RPMI7951 (cell line): ENCODE measurements at regions not wholly inside any gene's neighbourhood (a gene's known extent, or its start where the extent isn't known, plus 50 kb on each side); places are given as distances from the start of the nearest gene placed in this dataset.
"Not testable (repeated sequence)": the region's sequence is repeated elsewhere in the genome, so short reads cannot be mapped to it uniquely, and the experiment has no call there.

Source experiments
- DNase-seq: peaks from one replicate; pipeline ENCODE4 v3.0.0-alpha.2; 2012; ENCODE audit warnings: low read depth

DNA sequence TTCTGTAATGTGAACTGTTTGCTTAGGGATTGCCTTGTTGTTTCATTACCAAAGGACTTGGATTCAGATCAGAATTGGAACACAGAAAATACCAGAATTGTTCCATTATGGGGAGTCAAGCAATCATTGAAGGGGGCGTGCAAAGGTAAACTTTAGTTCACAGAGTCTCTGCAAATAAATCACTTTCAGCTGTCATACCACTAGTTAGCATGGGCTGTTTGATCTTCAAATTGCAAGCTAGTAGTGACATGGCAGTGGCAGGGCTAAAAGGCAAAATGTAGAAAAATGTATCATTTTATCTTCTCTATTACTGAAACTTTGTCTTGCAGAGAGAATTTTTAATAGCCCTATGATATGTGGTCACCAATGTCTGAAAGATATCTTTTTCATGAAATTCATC is 483.2 kb upstream of the NRSN1 start:
- no peak for DNase-seq

DNA sequence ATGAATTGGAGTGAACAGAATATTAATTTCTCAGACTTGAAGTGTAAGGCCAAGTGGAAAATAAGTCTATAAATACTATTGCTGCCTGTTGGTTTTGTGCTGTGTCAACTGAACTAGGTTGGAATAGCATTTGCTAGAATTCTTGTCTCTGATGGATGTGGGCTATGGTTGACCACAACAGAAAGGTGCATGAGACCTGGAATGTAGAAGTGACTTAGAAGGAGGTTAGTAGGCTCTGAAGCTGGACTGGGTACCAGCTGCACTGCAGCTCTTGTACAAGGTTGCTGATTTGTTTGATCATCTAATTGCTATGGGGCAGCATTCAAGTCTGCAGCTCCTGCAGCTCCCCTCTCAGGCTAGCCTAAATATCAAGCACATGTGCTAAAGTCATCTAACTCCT is 479.0 kb upstream of the NRSN1 start:
- no peak for DNase-seq

DNA sequence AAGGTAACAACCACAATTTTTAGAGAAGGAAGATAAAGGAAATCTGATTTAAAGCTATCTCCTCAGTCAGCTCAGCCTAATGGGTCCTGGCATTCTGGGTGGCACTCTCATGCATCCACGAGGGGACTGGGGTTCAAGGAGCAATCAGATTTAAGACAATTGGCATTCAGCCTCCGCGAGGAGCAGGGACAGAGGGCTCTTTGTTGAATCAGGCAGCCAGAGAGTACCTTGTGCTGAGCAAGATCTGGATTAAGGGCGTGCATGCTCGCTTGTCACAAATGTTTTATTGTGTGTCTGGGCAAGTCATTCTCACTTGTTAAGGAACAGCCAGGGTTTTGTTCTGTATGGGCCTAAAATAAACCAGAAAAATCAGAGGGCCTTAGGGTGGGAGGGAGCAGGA is 475.3 kb upstream of the NRSN1 start:
- DNase-seq: peak; percentile 60

DNA sequence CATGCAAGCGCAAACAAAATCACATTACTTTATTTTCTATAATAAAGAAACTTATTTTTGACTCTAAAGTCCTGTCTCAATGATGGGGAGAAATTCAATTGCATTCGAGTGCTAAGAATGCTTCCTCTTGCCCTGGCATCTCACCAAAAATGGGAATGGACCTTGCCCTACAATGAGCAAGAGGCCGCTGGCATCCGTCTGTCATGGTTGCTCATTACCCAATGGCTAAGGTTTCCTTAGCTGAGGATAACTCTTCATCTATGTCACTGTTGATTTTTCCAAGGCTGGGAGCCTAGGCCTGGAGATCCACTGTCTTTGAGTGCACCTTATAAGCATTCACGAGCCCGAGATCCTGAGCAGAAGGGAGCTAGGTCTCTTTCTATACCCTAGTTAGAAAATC is 471.3 kb upstream of the NRSN1 start:
- DNase-seq: no peak

DNA sequence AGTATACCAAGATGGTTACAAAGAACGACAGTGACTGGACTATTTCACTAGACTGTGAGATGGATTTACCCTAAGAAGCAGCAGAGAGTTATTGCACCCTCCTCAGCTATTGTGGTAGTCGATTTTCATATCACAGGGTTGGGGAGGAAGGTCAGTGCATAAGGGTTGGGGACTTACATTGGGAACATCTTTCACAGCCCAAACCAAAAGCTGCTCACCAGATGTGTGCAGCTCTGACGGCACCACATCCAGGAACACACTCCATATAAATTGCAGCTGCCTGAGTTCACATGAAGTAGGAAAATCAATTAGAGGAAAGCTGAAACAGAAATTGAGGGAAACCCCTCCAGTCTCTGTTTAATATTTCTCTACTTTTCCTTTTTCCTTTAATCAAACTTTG is 470.5 kb upstream of the NRSN1 start:
- peak; percentile 10 for DNase-seq

DNA sequence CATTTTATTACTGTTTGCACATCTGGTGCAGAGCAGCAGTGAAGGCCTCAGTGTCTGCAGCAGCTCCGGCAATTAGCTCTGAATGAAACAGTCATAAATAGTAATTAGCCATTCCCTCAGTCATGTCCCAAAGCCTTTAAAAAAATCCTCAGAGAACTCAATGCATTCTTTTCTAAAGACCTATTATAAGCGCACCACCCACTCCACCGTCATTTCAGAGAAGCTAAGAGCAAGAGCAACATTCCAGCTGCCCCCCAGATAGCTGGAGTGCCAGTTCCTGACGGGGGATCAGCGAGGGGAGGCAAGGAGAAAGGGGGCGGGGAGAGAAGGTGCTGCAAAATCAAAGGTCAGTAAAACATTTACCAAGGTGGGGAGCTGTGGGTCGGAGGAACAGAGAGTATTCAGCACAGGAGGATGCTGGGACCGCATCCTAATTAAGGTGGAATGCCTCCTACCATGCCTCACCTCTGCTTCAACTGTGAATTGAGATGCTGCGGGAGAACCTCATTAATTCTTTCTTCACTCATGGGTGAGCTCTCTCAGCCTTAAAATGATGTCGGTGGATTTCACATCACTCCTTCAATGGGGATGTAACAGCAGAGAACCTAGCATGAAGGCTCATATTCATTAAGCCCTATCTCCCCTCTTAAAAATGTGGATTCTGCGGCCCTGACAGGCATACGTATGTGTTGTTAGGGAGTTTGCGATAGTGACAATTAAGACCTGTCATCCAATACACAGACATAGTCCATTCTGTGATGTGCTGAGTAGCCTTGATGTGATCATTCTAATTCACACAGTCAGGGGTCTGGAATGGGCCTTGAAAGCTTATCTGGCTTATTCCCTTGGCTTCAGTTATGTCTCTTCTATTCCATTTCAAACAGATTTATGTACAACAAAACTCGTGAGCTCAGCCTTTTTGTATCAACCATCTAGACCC is 469.5 kb upstream of the NRSN1 start:
- DNase-seq: peak; percentile 56

DNA sequence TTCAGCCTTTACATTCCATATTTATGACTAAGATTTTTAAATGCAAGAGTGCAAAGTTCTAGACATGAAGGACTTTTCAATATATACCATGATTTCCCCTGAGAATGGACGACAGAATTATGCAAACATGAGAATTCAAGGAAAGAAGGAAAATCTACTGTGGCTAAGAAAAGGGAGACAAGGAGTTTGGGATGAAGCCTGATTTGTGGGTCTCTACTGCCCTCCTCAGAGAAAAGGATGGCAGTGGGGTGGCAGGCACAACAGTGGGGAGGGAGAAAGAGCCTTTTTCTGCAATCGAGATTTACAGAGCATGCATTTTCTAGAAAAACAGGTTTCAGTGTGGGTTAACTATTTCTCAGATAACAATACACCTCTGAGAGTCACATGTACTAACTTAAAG is 466.9 kb upstream of the NRSN1 start:
- peak; percentile 2 for DNase-seq

DNA sequence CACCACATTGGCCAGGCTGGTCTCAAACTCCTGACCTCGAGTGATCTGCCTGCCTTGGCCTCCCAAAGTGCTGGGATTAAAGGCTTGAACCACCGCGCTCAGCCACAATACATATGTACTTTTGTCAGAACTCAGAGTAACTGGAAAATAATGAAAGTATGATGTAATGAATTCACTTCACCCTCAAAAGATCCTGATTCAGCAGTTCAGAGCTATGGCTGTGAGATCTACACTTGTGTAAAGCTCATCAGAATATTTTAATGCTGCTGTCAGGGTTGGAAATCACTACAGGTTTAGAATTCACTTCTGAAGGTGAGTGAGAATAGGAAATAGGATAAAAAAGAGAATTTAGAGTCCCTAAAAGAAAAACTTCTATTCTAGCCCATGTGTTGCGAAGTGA is 464.5 kb upstream of the NRSN1 start:
- DNase-seq: no peak

DNA sequence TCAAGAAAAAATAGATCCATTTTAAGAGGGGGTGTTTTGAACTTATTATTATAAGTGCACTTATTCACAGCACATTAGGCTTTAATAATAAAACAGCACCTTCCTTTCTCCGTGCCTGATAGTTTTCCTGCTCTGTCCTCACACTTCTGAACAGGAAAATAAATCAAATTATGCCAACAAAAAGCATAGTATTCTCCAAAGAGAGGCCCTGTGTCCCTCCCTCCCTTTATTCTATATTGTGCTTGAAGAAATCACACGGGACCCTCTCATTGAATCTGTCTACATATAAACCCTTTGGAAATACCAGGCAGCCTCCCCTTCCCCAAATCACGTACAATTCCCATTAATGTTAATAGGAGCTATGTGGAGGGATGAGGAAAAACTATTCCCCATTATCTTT is 462.9 kb upstream of the NRSN1 start:
- no peak for DNase-seq

DNA sequence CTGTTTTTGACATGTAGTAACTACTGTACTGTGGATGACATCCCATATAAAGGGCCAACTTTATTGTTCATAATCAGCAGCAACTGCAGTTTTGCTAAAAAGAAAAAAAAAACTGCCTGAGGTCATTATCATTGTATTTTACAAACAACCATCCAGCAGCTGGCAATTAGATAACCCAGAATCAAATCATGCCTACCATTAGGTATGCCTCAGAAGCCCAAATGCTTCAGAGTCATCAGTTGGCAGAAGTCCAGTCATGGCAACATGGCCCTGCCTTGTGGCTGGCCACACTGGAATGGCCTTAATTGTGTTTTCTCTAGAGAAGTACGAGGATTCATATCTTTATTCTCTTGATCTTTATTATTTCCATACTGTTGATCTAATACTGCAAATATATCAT is 462.4 kb upstream of the NRSN1 start:
- peak; percentile 4 for DNase-seq

DNA sequence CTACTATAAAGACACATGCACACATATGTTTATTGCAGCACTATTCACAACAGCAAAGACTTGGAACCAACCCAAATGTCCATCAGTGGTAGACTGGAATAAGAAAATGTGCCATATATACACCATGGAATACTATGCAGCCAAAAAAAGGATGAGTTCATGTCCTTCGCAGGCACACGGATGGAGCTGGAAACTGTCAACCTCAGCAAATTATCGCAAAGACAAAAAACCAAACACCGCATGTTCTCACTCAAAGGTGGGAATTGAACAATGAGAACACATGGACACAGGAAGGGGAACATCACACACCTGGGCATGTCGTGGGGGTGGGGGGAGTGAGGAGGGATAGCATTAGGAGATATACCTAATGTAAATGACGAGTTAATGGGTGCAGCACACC is 460.1 kb upstream of the NRSN1 start:
- not testable (repeated sequence) for DNase-seq

DNA sequence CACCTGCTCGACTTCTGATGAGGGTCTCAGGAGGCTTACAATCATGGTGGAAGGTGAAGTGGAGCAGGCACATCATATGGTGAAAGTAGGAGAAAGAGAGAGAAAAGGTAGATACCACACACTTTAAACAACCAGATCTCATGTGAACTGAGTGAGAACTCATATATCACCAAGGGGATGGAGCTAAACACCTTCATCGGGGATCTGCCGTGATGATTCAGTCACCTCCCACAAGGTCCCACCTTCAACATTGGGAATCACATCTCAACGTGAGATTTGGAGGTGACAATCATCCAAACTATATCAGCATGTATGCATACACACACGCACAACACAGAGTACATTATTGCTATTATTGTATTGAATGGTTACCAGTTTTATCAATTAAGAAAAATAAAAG is 453.3 kb upstream of the NRSN1 start:
- no peak for DNase-seq

DNA sequence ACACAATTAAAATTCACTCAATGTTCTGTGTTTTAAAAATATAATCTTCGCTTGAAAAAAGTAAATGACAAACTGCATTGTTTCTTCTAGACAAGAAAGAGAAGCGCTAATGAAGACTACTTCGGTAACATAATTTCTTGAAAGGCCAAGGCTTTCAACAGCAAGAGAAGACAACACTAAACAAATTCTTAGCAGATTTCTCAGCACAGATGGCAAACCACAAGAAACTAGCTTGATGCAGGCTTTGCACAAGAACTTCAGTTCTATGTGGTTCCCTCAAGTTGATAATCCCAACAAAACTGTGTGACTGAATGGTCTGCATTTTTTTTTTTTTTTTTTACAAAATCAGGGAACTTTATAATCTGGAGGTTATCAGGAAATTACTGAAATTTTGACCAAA is 447.4 kb upstream of the NRSN1 start:
- no peak for DNase-seq

DNA sequence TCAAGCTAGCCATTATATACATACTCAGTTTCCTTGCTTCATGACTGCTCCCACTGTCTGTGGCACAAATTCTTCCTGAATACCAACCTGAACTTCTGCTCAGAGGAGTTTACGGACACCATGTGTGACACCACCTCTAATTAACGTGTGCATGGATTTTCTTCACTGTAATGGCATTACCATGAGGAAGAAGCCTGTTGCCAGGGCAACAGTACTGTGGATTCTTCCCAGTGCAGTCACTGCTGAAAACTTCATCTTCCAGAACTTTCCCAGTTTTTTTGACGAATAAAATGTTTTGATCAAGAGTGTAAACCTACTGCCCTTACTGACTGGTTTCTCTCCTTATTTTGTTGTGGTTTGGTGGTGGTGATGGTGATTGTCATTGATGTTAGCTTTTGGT is 444.3 kb upstream of the NRSN1 start:
- DNase-seq: no peak

DNA sequence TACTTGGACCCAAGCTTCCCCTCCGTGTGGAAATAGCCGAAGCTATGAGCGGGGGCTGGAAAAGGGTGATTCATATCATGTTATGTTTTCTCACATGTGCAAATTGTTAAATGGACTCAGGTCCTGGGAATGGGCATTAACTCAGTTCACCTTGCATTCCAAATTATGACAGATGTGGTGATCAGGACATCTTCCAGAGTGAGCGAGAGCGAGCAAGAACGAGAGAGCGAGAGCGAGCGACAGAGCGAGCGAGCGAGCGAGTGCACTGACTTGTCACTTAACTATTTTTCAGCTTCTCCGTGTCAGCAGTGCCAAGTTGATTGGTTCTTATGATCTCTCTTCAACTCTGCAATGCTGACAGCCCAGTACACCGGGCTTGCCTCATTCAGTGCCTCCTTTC is 437.4 kb upstream of the NRSN1 start:
- no peak for DNase-seq

DNA sequence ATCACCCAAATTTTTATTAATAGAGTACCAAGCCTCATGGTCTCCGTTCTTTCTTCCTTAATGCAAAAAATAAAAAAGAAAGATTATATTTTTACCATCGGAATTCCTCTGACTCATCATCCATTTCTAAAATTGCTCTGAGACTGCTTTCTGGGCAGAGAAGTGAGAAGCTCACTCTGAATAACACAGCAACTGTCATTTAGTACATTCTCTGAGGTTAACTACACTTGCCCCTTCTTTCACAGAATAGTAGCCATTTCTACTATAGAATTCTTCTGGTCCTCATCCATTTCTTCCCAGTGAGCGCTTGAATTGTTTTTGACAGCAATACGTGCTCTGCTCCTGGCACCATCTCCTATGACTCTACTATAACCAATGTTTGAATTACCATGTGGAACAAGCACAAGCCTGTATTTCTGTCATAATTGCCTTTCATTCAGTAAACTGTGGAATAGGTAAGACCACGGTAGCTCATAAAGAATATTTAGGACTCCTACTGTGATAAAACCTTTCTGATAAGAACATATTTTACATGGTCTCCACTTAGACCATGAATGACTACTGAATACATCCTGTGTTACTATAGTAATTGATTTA is 435.5 kb upstream of the NRSN1 start:
- peak; percentile 0 for DNase-seq

DNA sequence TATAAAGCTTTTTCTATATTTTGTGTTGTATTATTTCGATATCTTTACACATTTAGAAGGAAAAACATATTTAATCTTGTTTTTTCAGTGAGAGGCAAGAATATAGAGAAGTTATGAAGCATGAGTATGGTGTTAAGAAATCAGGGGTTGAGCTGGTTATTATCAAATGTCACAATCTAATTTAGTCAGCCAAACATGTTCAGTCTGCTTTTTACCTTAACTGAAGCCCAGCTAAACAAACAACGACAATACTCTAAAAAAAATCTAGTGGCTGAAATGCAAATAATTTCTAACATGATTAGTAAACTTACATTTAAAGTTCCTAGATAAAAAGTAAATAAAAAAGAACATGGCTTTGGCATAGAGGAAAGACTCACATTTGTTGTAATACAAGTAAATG is 433.8 kb upstream of the NRSN1 start:
- DNase-seq: no peak

DNA sequence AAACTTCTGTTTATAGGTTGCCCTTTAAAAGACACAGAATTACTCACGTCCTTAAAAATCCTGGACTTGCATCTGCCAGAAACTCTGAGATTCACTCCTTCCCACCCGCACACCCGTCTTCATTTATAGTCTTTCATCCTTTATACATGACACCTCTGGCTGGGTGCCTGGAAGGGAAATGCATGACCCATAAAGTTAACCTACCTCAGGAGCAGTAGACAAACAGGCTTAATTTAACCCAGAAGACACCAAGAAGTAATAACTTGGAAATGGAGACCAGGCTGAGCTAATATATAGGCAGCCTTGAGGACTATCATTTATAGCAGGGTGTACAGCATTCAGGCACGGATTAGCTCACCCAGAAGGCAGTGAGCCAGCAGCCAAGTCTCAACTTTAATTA is 429.0 kb upstream of the NRSN1 start:
- no peak for DNase-seq

DNA sequence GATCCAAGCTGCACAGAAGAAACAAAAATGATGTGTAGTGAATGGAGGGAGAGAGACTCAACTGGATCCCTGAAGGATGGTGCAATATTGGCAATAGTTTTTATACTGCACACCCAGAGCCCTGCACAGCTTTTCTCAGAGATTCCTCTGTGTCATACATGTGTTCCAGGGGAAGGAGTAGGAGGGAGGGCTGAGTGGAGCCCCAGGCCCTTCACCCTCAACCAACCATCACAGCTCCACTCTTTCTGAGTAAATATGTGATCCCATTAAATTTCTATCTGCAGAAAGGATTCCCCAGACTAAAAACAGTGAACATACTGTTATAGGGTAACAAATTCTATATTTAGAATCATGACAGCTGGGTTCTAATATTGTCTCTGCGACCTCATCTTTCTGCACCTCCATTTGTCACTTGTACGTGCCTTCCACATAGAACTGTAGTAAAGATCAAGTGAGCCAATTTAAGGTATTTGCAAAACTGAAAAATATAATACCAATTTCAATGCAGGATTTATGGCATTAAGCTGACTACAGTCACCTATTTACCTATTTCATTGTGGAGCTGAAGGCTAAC is 421.4 kb upstream of the NRSN1 start:
- no peak for DNase-seq

DNA sequence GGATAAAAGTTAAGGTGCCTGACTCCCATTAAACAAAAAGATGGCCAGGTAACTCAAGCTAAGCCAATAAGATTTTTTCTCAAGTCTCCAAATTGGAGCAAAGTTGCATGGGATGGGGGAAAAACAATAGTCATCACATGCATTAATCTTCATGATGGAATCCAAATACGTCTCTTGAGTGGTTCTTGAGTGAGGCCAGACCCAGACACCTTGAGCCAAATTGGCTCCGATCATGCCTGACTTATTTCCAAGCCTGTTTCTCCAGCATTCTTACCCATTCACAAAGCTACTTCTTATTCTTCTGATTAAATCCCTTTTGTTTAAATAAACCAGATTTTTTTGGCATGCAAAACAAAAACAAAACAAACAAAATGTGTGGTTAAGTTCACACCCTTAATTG is 420.3 kb upstream of the NRSN1 start:
- DNase-seq: no peak

DNA sequence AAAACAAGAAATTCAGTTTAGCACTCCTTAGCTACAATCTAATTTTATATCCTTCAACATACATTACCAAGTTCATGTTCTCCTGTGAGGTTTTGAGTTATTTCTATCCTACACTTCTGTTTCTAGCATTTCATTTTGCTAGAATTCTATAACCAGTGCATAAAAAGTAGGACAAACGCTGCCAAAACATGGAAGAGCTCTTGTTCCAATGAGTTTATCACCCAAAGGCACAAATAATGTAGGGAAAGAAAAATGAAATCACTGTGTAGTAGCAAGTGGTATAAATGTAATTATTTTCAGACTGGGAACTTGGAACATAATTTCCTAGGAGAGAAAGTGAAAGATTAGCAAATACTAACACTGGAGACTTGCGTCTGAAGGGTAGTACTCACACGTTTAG is 413.3 kb upstream of the NRSN1 start:
- DNase-seq: no peak

DNA sequence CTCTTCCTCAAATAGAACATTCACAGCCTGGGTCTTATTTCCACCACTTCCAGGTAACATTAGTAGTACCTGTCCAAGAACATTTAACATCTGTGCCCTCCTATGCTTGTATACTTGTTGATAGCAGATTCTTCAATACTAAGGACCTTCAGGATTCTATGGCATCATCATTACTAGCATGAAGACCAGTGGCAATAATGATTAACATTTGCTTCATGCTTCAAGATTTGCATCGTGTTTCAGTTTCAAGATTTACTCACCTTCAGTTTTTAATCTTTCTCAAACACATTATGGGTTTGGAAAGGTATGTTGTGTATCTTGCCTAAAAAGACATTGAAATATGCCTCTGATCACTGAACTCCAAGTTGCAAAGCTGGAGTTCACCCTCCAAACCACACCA is 412.8 kb upstream of the NRSN1 start:
- DNase-seq: no peak

DNA sequence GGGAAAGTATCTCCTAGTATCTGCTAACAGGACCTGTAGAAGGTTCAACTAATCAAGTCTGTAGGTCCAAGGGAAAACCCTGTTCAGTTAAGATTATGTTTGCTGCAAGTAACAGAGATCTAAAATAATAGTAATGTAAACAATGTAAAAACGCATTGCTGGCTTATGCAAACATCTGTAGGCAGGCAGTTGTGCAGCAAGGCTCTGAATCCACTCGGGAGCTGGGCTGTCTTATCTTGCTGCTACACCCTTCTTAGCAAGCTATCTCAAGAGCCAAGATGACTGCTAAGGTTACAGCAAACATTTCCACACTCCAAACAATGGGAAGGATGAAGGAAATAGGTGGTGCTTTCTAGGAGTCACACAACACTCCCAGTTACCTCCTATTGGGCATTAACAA is 397.3 kb upstream of the NRSN1 start:
- no peak for DNase-seq
